Activated T-helper 17 cell treated with anti-CD3 and anti-CD28 coated beads, Interleukin-2, amount 50 U/mL, for 72 hours (primary cell): ENCODE measurements at regions not wholly inside any gene's neighbourhood (a gene's known extent, or its start where the extent isn't known, plus 50 kb on each side); places are given as distances from the start of the nearest gene placed in this dataset.

Experiments
- ATAC-seq: fragments of 150-1000 bp; cut with Tn5 transposase; replicated peaks from 2 replicates; pipeline ENCODE4 v1.10.0; 2021; ENCODE audit warnings: mild to moderate bottlenecking, moderate library complexity
- H3K27ac Mint-ChIP-seq: one replicate; pipeline ENCODE4 v1.8.0; 2022; ENCODE audit warnings: mixed read lengths
- H3K27me3 Mint-ChIP-seq: one replicate; pipeline ENCODE4 v1.8.0; 2022; ENCODE audit warnings: mixed read lengths
- H3K36me3 Mint-ChIP-seq: one replicate; pipeline ENCODE4 v1.8.0; 2022; ENCODE audit warnings: low read depth, mild to moderate bottlenecking, mixed read lengths
- H3K4me1 Mint-ChIP-seq: one replicate; pipeline ENCODE4 v1.8.0; 2022; ENCODE audit warnings: mixed read lengths
- H3K4me3 Mint-ChIP-seq: one replicate; pipeline ENCODE4 v1.8.0; 2022; ENCODE audit warnings: mild to moderate bottlenecking, mixed read lengths
- H3K9me3 Mint-ChIP-seq: one replicate; pipeline ENCODE4 v1.8.0; 2022; ENCODE audit warnings: mixed read lengths

- ATAC-seq: no peak
- Mint-ChIP-seq H3K4me3 (no peak overlapping the region), H3K9me3 (peaks cover 7% of the 10 kb centered on the region), H3K36me3 (no peaks in the 10 kb centered on the region), H3K27me3 (peaks cover 15% of the 10 kb centered on the region), H3K27ac (no peak overlapping the region), H3K4me1 (no peaks in the 10 kb centered on the region)
These were observed 365.3 kb downstream of the CTTN start for GRCh38 chr11:70763606-70764005.

GRCh38 chr11:70764356-70764905 is 366.1 kb downstream of the CTTN start:
- peaks cover 15% of the 10 kb centered on the region for H3K27me3 Mint-ChIP-seq
- no peak for ATAC-seq
- peaks cover 7% of the 10 kb centered on the region for H3K9me3 Mint-ChIP-seq
- H3K4me1 Mint-ChIP-seq: no peaks in the 10 kb centered on the region
- H3K4me3 Mint-ChIP-seq: no peak overlapping the region
- H3K36me3 Mint-ChIP-seq: no peaks in the 10 kb centered on the region
- no peak overlapping the region for H3K27ac Mint-ChIP-seq

DNA sequence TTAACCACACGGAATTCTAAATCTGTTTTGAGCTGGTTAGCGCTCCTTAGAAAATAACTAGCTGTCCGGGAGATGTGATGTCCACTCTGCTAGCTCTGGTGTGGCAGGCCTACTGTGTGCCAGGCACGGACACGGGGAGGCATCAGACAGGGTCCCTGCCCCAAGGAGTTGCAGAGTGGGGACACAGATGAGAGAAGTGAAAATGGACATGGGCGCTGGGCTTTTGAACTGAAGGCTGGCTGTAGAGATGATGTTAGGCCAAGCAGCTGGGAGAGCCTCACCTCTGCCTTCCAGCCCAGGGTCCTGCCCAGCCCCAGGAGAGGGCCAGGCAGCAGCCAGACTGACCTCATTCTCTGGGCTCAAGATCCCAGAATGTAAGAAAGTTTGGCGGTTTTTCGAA is 368.6 kb downstream of the CTTN start:
- Mint-ChIP-seq H3K27me3 (peaks cover 11% of the 10 kb centered on the region), H3K4me1 (no peaks in the 10 kb centered on the region), H3K4me3 (no peak overlapping the region), H3K9me3 (no peaks in the 10 kb centered on the region), H3K27ac (no peak overlapping the region), H3K36me3 (no peaks in the 10 kb centered on the region)
- ATAC-seq: no peak

- no peak for ATAC-seq
- Mint-ChIP-seq H3K27me3 (peaks cover 11% of the 10 kb centered on the region), H3K4me3 (no peak overlapping the region), H3K9me3 (no peaks in the 10 kb centered on the region), H3K27ac (no peak overlapping the region), H3K4me1 (no peaks in the 10 kb centered on the region), H3K36me3 (no peaks in the 10 kb centered on the region)
These were observed 370.2 kb downstream of the CTTN start for GRCh38 chr11:70768346-70769095.

DNA sequence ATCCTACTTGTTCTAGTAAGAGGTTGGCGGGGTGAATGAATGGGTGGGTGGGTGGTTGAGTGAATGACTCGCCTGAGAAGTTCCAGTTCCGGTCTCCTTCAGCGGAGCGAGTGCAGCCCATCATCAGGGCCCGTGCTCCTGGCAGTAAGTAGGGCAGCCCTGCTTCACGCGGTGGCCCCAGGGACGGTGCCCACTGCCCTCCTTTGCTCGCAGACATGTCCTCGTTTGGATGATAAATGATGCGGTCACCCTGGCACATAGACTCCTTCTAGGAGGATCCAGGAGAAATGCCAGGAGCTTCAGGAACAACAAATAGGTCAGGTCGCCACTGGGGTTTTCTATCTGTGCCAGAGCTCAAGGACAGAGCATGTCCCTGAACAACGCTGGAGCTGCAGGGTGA is 370.8 kb downstream of the CTTN start:
- Mint-ChIP-seq H3K27ac (no peak overlapping the region), H3K27me3 (peaks cover 10% of the 10 kb centered on the region), H3K9me3 (peaks cover 3% of the 10 kb centered on the region), H3K4me3 (no peak overlapping the region), H3K36me3 (no peaks in the 10 kb centered on the region), H3K4me1 (no peaks in the 10 kb centered on the region)
- ATAC-seq: no peak

GRCh38 chr11:70769521-70769920 is 371.2 kb downstream of the CTTN start:
- Mint-ChIP-seq H3K27me3 (peaks cover 6% of the 10 kb centered on the region), H3K36me3 (no peaks in the 10 kb centered on the region), H3K4me1 (no peaks in the 10 kb centered on the region), H3K27ac (no peak overlapping the region), H3K9me3 (peaks cover 3% of the 10 kb centered on the region), H3K4me3 (no peak overlapping the region)
- ATAC-seq: no peak

GRCh38 chr11:70771099-70771885 is 373.0 kb downstream of the CTTN start:
- H3K4me1 Mint-ChIP-seq: no peaks in the 10 kb centered on the region
- H3K9me3 Mint-ChIP-seq: peaks cover 3% of the 10 kb centered on the region
- no peak for ATAC-seq
- no peaks in the 10 kb centered on the region for H3K36me3 Mint-ChIP-seq
- H3K27ac Mint-ChIP-seq: no peak overlapping the region
- no peak overlapping the region for H3K4me3 Mint-ChIP-seq
- H3K27me3 Mint-ChIP-seq: no peaks in the 10 kb centered on the region

- no peak for ATAC-seq
- Mint-ChIP-seq H3K9me3 (peaks cover 3% of the 10 kb centered on the region), H3K36me3 (no peaks in the 10 kb centered on the region), H3K4me3 (no peak overlapping the region), H3K27me3 (peaks cover 7% of the 10 kb centered on the region), H3K4me1 (no peaks in the 10 kb centered on the region), H3K27ac (no peak overlapping the region)
These were observed 374.6 kb downstream of the CTTN start for GRCh38 chr11:70772950-70773349.

GRCh38 chr11:70775386-70776075 is 377.2 kb downstream of the CTTN start:
- Mint-ChIP-seq H3K9me3 (peaks cover 3% of the 10 kb centered on the region), H3K4me1 (no peaks in the 10 kb centered on the region), H3K27me3 (peaks cover 7% of the 10 kb centered on the region), H3K4me3 (no peak overlapping the region), H3K27ac (no peak overlapping the region), H3K36me3 (no peaks in the 10 kb centered on the region)
- no peak for ATAC-seq

DNA sequence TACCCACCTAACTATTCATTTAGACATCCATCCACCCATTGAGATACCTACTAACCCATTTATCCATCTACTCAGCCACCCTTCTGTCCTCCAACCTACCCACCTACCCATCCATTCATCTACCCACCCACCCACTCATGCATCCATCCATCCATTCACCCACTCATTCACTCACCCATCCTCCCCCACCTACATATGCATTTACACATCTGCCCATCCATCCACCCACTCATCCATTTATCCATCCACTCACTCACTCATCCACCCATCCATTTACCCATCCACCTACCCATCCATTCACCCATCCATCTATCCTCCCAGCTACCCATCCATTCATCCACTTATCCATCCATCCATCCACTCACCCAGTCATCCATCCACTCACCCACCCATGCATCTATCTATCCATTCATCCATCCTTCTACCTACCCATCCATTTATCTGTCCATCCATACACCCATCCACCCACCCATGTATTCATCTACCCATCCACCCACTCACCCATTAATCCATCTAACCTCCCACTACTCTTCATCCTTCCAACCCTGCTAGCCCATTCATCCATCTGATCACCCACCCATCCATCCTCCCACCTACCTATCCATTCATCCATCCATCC is 378.7 kb downstream of the CTTN start:
- no peak for ATAC-seq
- Mint-ChIP-seq H3K36me3 (no peaks in the 10 kb centered on the region), H3K27me3 (peaks cover 7% of the 10 kb centered on the region), H3K27ac (no peak overlapping the region), H3K4me3 (no peak overlapping the region), H3K9me3 (peaks cover 3% of the 10 kb centered on the region), H3K4me1 (no peaks in the 10 kb centered on the region)

- ATAC-seq: no peak
- no peaks in the 10 kb centered on the region for H3K36me3 Mint-ChIP-seq
- peaks cover 2% of the 10 kb centered on the region for H3K9me3 Mint-ChIP-seq
- no peak overlapping the region for H3K4me3 Mint-ChIP-seq
- H3K27ac Mint-ChIP-seq: no peak overlapping the region
- peaks cover 7% of the 10 kb centered on the region for H3K27me3 Mint-ChIP-seq
- no peaks in the 10 kb centered on the region for H3K4me1 Mint-ChIP-seq
These were observed 380.6 kb downstream of the CTTN start for GRCh38 chr11:70778883-70779282.

DNA sequence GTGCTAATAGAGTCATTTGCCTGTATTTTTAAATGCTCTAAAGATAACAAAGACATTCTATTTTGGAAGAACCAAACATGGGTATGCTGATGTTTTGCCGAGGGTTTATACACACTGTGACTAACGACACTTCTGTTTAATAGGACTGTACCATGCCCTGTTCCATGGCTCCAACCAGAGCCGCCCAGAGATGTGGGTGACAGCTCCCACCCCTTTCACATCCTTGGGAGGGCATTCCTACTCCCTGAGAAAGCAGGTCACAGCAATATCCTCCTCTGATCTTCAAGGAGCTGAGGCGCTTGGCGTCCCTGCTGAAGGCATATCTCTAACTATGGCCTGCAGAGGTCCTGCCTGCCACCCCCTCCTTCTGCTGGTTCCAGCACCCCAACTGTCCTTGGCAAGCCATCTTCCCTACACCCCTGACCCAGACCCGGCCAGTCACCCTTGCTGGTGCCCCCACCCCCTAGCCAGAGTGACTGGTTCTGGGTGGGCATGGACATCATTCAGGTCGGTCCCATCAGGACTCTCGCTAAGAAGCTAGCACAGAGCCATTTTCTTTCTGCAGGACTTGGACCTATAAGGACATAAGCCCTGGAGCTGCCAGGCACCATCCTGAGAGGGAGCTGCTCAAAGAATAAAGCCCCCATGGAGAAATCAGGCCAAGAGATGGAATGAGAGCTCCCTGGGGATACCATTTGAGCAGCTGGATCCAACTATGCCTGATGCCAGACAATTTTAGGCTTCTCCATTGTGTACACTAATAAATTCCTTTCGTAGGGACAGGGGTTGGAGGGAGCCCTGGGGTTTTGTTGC is 381.3 kb downstream of the CTTN start:
- no peaks in the 10 kb centered on the region for H3K4me1 Mint-ChIP-seq
- no peaks in the 10 kb centered on the region for H3K9me3 Mint-ChIP-seq

GRCh38 chr11:70780246-70780535 is 381.9 kb downstream of the CTTN start:
- H3K36me3 Mint-ChIP-seq: no peaks in the 10 kb centered on the region
- peaks cover 7% of the 10 kb centered on the region for H3K27me3 Mint-ChIP-seq
- H3K4me3 Mint-ChIP-seq: no peak overlapping the region
- H3K4me1 Mint-ChIP-seq: no peaks in the 10 kb centered on the region
- no peak for ATAC-seq
- H3K9me3 Mint-ChIP-seq: no peaks in the 10 kb centered on the region
- H3K27ac Mint-ChIP-seq: no peak overlapping the region

More for the DNA sequence above, 381.3 kb downstream of the CTTN start:
- ATAC-seq: no peak
- Mint-ChIP-seq H3K27me3 (peaks cover 7% of the 10 kb centered on the region), H3K36me3 (no peaks in the 10 kb centered on the region), H3K27ac (no peak overlapping the region), H3K4me3 (no peak overlapping the region)
